ENCODE measurements at regions not wholly inside any gene's neighbourhood (a gene's known extent, or its start where the extent isn't known, plus 50 kb on each side); places are given as distances from the start of the nearest gene placed in this dataset.
A peak's percentile ranks its signal among the peaks of the same experiment; 100 is the strongest.

GRCh38 chr4:105023668-105024055, 123.0 kb upstream of the TET2 start:
- H3K27ac Mint-ChIP-seq (ENCODE audit: low read depth, unreplicated experiment) = peak overlapping the region; percentile 57
- DNase-seq (ENCODE audit: unreplicated experiment) = no peak
- peaks cover 8% of the 10 kb centered on the region for H3K9me3 Mint-ChIP-seq (ENCODE audit: unreplicated experiment)
- ChIA-PET CTCF (interaction anchor here (0.5 to 1.2 kb wide), 3 partner anchors 27 to 450 kb away, joined by 3 to 4 read pairs (median 4); partner anchors contain the start of gene PPA2), POLR2A (interaction anchor here (0.7 to 1.2 kb wide), 2 partner anchors 57 to 64 kb away, joined by 3 to 4 read pairs; no protein-coding TSS in a partner anchor)
- no peak overlapping the region for H3K4me3 Mint-ChIP-seq (ENCODE audit: unreplicated experiment)
- no peaks in the 10 kb centered on the region for H3K27me3 Mint-ChIP-seq (ENCODE audit: insufficient read depth, unreplicated experiment)
- no peak for TF ChIP-seq CTCF (IDR thresholded peaks at IDR 0.05; ENCODE audit: unreplicated experiment)
- peaks cover 13% of the 10 kb centered on the region for H3K4me1 Mint-ChIP-seq (ENCODE audit: insufficient read depth, unreplicated experiment)
- intact Hi-C loops (cut with micrococcal nuclease) = no loop called here
- no peaks in the 10 kb centered on the region for H3K36me3 Mint-ChIP-seq (ENCODE audit: insufficient read depth, unreplicated experiment)
- BruUV-seq (replicated peaks) = no TSS peak

- BruUV-seq (replicated peaks) = no TSS peak
- CTCF ChIA-PET = no interaction called here
- peaks cover 13% of the 10 kb centered on the region for H3K4me1 Mint-ChIP-seq (ENCODE audit: insufficient read depth, unreplicated experiment)
These were observed 121.2 kb upstream of the TET2 start for GRCh38 chr4:105025263-105026017.

DNA sequence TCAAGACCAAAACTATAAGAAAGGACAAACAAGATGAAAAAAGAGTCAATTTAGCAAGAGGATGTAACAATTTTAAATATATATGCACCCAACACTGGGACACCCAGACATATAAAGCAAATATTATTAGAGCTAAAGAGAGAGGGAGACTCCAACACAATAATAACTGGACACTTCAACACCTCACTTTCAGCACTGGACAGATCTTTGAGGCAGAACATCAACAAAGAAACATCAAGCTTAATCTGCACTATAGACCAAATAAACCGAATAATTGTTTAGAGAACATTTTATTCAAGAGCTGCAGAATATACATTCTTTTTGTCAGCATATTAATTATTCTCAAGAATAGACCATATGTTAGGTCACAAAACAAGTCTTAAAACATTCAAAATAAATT, 109.7 kb upstream of the TET2 start:
- no peak for TF ChIP-seq CTCF (IDR thresholded peaks at IDR 0.05; ENCODE audit: unreplicated experiment)

More at GRCh38 chr4:105025263-105026017, 121.2 kb upstream of the TET2 start:
- Mint-ChIP-seq H3K9me3 (ENCODE audit: unreplicated experiment) (peaks cover 8% of the 10 kb centered on the region), H3K27me3 (ENCODE audit: insufficient read depth, unreplicated experiment) (no peaks in the 10 kb centered on the region), H3K27ac (ENCODE audit: low read depth, unreplicated experiment) (no peak overlapping the region), H3K36me3 (ENCODE audit: insufficient read depth, unreplicated experiment) (no peaks in the 10 kb centered on the region), H3K4me3 (ENCODE audit: unreplicated experiment) (no peak overlapping the region)
- DNase-seq (ENCODE audit: unreplicated experiment) = no peak
- intact Hi-C loops (cut with micrococcal nuclease) = no loop called here
- TF ChIP-seq CTCF (IDR thresholded peaks at IDR 0.05; ENCODE audit: unreplicated experiment) = no peak
- POLR2A ChIA-PET = no interaction called here

DNA sequence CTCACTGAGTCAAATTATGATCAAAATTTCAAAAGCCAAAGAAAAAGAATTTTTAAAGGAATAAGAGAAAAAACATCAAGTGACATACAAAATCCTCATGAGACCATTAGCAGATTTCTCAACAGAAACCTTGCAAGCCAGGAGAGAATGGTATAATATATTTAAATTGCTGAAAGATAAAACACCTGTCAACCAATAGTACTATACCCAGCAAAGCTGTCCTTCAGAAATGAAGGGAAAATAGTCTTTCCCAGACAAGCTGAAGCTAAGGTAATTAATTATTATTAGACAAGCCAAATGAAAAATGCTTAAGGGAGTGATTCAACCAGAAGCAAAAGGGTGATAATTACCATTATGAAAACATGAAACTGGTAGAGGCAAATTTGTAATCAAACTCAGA, 104.2 kb upstream of the TET2 start:
- ChIA-PET POLR2A (no interaction called here), CTCF (no interaction called here)
- TF ChIP-seq CTCF (IDR thresholded peaks at IDR 0.05; ENCODE audit: unreplicated experiment) = no peak
- no TSS peak for BruUV-seq (replicated peaks)
- Mint-ChIP-seq H3K27ac (ENCODE audit: low read depth, unreplicated experiment) (no peak overlapping the region), H3K36me3 (ENCODE audit: insufficient read depth, unreplicated experiment) (no peaks in the 10 kb centered on the region), H3K27me3 (ENCODE audit: insufficient read depth, unreplicated experiment) (no peaks in the 10 kb centered on the region), H3K4me3 (ENCODE audit: unreplicated experiment) (no peak overlapping the region), H3K4me1 (ENCODE audit: insufficient read depth, unreplicated experiment) (no peaks in the 10 kb centered on the region), H3K9me3 (ENCODE audit: unreplicated experiment) (no peaks in the 10 kb centered on the region)
- DNase-seq (ENCODE audit: unreplicated experiment) = no peak
- intact Hi-C loops (cut with micrococcal nuclease) = no loop called here

More for the DNA sequence above, 109.7 kb upstream of the TET2 start:
- Mint-ChIP-seq H3K9me3 (ENCODE audit: unreplicated experiment) (peaks cover 5% of the 10 kb centered on the region), H3K4me1 (ENCODE audit: insufficient read depth, unreplicated experiment) (no peaks in the 10 kb centered on the region), H3K36me3 (ENCODE audit: insufficient read depth, unreplicated experiment) (no peaks in the 10 kb centered on the region), H3K4me3 (ENCODE audit: unreplicated experiment) (no peak overlapping the region), H3K27ac (ENCODE audit: low read depth, unreplicated experiment) (no peak overlapping the region), H3K27me3 (ENCODE audit: insufficient read depth, unreplicated experiment) (no peaks in the 10 kb centered on the region)
- CTCF ChIA-PET = no interaction called here
- no peak for DNase-seq (ENCODE audit: unreplicated experiment)
- POLR2A ChIA-PET = no interaction called here
- BruUV-seq (replicated peaks) = no TSS peak
- intact Hi-C loops (cut with micrococcal nuclease) = no loop called here

Data from MCF 10A (cell line).